ENCODE measurements at regions not wholly inside any gene's neighbourhood (a gene's known extent, or its start where the extent isn't known, plus 50 kb on each side); places are given as distances from the start of the nearest gene placed in this dataset.

- TF ChIP-seq CEBPG (CRISPR knock-in tag; IDR thresholded peaks at IDR 0.05) (peak; percentile 16; the same call in 1 of the 2 replicates), SMC3 (IDR thresholded peaks at IDR 0.05; ENCODE audit: low read length) (peak; percentile 96), ZNF34 (CRISPR knock-in tag; IDR thresholded peaks at IDR 0.05; ENCODE audit: borderline replicate concordance) (no peak), ZNF75D (CRISPR knock-in tag; IDR thresholded peaks at IDR 0.05; ENCODE audit: borderline replicate concordance) (no peak), STAG1 (CRISPR knock-in tag; IDR thresholded peaks at IDR 0.05) (peak; percentile 82), GRHL1 (CRISPR knock-in tag; conservative IDR thresholded peaks at IDR 0.05) (no peak), SALL1 (CRISPR knock-in tag; IDR thresholded peaks at IDR 0.05) (peak; percentile 30; the same call in 1 of the 2 replicates), ELF3 (CRISPR knock-in tag; IDR thresholded peaks at IDR 0.05) (peak; percentile 45; the same call in 1 of the 2 replicates), ARNTL (CRISPR knock-in tag; IDR thresholded peaks at IDR 0.05) (no peak), NFYC (CRISPR knock-in tag; IDR thresholded peaks at IDR 0.05) (no peak), CBX5 (CRISPR knock-in tag; IDR thresholded peaks at IDR 0.05; ENCODE audit: borderline replicate concordance) (0 out of 2 replicates have a peak, but pooled peaks have one; percentile 63), TEAD2 (CRISPR knock-in tag; IDR thresholded peaks at IDR 0.05) (no peak), THRA (CRISPR knock-in tag; IDR thresholded peaks at IDR 0.05; ENCODE audit: borderline replicate concordance) (0 out of 2 replicates have a peak, but pooled peaks have one; percentile 23), SOX6 (IDR thresholded peaks at IDR 0.05) (no peak), SOX6 (CRISPR knock-in tag; IDR thresholded peaks at IDR 0.05) (peak; percentile 49; the same call in 1 of the 2 replicates), ZBTB7B (CRISPR knock-in tag; IDR thresholded peaks at IDR 0.05) (peak; percentile 68; the same call in 1 of the 2 replicates), MEIS2 (CRISPR knock-in tag; IDR thresholded peaks at IDR 0.05) (peak; percentile 65; the same call in 1 of the 2 replicates), ZBTB33 (CRISPR knock-in tag; IDR thresholded peaks at IDR 0.05) (peak; percentile 50), ZBTB34 (CRISPR knock-in tag; IDR thresholded peaks at IDR 0.05) (no peak), SIX4 (CRISPR knock-in tag; IDR thresholded peaks at IDR 0.05) (0 out of 2 replicates have a peak, but pooled peaks have one; percentile 12), ZEB1 (IDR thresholded peaks at IDR 0.05; ENCODE audit: insufficient replicate concordance, low read depth) (no peak), ZNF331 (CRISPR knock-in tag; IDR thresholded peaks at IDR 0.05) (peak; percentile 12; the same call in 1 of the 2 replicates), PATZ1 (CRISPR knock-in tag; IDR thresholded peaks at IDR 0.05) (peak; percentile 55)
Measured at GRCh38 chr2:120436885-120437603, 91.1 kb downstream of the INHBB start (continued).
